SH-SY5Y (cell line): ENCODE measurements at regions not wholly inside any gene's neighbourhood (a gene's known extent, or its start where the extent isn't known, plus 50 kb on each side); places are given as distances from the start of the nearest gene placed in this dataset.

Source experiments
- GATA2 ChIP-seq: IDR thresholded peaks from 2 replicates; pipeline ENCODE4 v1.6.1; 2011; ENCODE audit warnings: mild to moderate bottlenecking, low read depth, low read length
- GATA3 ChIP-seq: IDR thresholded peaks from 2 replicates; pipeline ENCODE4 v1.6.1; 2011; ENCODE audit warnings: low read depth, mild to moderate bottlenecking, low read length, moderate library complexity

- TF ChIP-seq GATA2 (no peak), GATA3 (no peak)
These were observed 61.3 kb upstream of the RASD2 start for GRCh38 chr22:35479359-35479758.
